GM12892 (cell line): ENCODE measurements at regions not wholly inside any gene's neighbourhood (a gene's known extent, or its start where the extent isn't known, plus 50 kb on each side); places are given as distances from the start of the nearest gene placed in this dataset.

Source experiments
- DNase-seq: peaks from one replicate; pipeline ENCODE4 v3.0.0; 2011; ENCODE audit not compliant: insufficient read length
- FAIRE-seq: peaks from 2 replicates; lab custom pipeline; 2011; peaks lifted over from hg19 to GRCh38; lab: Jason Lieb, UNC
- POLR2A ChIP-seq: IDR thresholded peaks from 2 replicates; pipeline ENCODE4 v1.6.1; 2011; ENCODE audit warnings: low read depth, low read length, control low read depth
- POLR2AphosphoS5 ChIP-seq: IDR thresholded peaks from 2 replicates; pipeline ENCODE4 v1.6.1; 2011; ENCODE audit warnings: low read depth, low read length, control low read depth
- TAF1 ChIP-seq: IDR thresholded peaks from 2 replicates; pipeline ENCODE4 v1.6.1; 2011; ENCODE audit warnings: low read depth, mild to moderate bottlenecking, control low read depth, low read length, borderline replicate concordance

DNA sequence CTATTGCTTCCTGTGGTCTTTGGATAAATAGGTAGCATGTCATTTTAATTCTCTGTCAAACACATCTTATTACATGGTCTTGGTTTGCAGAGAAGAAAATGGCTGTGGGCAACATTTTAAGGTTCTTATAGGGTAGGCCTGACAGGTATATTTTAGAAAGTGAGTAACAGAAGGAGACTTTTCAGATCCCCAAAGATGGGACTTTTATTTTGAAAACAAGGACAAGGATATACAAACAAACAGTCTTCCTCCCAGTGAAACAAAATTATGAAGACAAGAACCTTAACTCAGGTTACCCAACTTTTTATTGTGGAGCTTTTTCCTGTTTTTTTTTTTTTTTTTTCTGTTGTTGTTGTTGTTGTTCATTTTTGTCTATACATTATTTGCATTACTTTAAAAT lies 916.2 kb downstream of the NTRK3 start:
- TF ChIP-seq POLR2A, result no peak
- TF ChIP-seq TAF1, result no peak
- TF ChIP-seq POLR2AphosphoS5, result no peak
- DNase-seq (no peak), FAIRE-seq (no peak)

DNA sequence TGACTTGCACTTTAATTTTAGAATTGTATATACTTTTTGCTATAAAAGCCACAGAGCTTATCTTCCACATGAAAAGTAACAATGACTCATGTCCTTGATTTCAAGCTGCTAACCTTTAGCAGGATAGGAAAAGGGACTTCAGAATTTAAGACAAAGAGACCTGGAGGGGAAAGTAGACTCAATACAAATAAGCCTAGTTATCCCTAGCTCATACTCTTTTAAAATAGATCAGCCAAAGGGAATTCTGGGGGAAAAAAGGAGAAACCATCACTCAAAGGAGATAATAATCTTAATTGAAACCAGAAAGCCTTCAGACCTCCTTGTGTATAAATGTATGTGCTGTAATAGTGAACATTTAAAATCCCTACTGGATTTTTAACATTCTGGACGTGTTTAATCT lies 930.3 kb downstream of the NTRK3 start:
- FAIRE-seq (no peak), DNase-seq (no peak)
- TF ChIP-seq POLR2AphosphoS5 (no peak), TAF1 (no peak), POLR2A (no peak)

DNA sequence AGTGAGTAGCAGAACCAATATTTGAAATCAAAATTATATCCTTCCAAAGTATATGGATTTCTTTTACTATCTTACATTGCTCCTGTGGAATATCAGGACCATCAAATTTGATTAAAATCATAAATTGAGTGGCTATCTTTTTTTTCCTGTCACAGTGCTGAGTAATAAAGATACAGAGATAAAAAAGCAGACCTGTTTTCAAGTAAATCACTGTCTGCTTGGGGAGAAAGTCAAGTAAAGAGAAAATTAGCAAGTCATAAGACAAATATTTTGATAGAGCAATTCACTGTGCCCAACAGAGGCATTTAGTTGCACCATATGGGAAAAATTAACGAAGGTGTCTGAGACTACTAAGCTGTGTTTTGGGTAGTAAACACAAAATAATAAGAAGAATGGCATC lies 933.7 kb downstream of the NTRK3 start:
- no peak for FAIRE-seq
- DNase-seq, result no peak

DNA sequence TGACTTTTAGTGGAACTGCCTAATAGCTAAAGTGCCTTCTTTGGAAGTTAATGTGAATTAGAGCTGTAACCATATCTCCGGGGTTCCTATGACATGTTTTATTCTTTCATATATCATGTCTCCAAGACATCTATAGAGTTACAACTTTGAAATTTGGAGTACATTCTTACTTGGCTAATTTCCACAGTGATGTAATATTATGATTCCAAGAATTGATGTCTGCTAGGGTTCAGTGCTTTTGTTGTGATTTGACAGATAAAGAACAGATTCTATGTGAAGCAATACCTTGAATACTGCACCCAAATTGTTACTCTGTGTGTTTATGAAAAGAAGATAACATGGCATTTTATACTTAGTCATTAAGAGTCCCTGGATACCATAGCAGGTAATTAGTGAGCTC lies 934.3 kb downstream of the NTRK3 start:
- FAIRE-seq (no peak), DNase-seq (no peak)
- TF ChIP-seq TAF1 (no peak), POLR2A (no peak), POLR2AphosphoS5 (no peak)

More for the DNA sequence above, 933.7 kb downstream of the NTRK3 start:
- no peak for TF ChIP-seq TAF1

DNA sequence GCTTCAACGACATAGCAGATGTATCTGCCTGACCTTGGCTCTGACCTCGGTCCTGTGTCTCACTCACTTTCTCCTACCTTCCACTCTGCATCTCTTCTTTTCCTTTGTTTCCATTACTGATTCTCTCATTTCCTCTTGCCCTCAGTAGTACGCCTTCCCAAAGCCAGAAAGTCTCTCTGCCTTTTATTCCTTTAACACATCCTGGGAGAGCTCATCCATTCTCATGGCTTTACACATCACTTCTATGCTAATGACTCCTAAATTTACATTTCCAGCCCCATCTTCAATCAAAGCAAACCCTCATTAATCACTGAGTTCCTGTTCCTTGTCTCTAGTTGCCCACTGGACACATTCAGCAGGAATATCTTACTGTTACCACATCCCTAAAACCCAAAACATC lies 938.6 kb downstream of the NTRK3 start:
- no peak for FAIRE-seq
- TF ChIP-seq TAF1, result no peak
- no peak for TF ChIP-seq POLR2A
- no peak for TF ChIP-seq POLR2AphosphoS5
- DNase-seq, result no peak

DNA sequence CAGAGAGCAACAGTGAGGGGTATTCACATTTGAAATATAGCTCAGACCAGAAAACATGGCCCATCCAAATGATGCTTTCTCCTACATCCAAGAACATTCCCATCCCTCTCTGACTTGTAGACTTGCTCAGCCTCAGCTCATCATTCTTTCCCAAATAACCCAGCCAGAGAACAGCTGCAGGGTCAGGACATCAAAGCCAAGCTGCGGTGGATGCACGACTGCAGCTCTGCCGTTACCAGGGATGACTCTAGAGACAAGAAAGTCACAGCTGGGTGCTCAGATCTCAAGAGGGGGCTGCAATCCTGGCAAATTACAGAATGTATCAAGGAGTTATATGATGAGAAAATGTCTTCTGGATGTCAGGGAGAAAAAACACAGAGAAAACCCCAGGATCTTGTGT lies 944.3 kb downstream of the NTRK3 start:
- FAIRE-seq (no peak), DNase-seq (no peak)
- TF ChIP-seq POLR2AphosphoS5 (no peak), POLR2A (no peak), TAF1 (no peak)

DNA sequence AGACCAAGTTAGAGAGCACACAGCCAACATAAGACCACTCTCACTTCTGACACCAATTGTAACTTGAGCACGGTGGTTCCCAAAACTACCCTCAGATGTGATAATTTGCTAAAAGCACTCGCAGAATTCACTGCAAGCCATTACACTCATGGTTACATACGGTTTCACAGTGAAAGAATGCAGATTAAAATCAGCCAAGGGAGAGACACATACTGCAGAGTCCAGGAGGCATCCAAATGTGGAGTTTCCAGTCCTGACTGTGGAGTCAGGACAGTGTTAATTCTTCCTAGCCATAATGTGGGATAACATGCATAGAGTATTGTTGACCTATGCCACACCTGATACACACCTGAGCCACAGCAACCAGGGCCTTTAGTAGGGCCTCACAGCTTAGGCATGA lies 956.4 kb downstream of the NTRK3 start:
- FAIRE-seq (no peak), DNase-seq (no peak)
- no peak for TF ChIP-seq POLR2AphosphoS5
- no peak for TF ChIP-seq TAF1
- TF ChIP-seq POLR2A, result no peak

DNA sequence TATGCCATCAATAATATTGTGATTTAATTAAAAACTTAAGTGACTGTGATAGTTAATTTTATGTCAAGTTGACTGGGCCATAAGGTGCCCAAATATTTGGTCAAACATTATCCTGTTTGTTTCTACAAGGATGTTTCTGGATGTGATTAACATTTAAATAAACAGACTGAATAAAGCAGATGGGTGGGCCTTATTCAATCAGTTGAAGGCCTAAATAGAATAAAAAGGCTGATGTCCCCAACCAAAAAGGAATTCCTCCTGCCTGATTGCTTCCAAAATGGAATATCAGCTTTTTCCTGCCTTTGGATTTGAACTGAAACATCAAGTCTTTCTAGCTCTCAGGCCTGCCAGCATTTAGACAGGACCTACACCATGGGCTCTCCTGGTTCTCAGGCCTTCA lies 961.7 kb downstream of the NTRK3 start:
- FAIRE-seq (no peak), DNase-seq (no peak)
- no peak for TF ChIP-seq POLR2AphosphoS5
- TF ChIP-seq TAF1, result no peak
- TF ChIP-seq POLR2A, result no peak

DNA sequence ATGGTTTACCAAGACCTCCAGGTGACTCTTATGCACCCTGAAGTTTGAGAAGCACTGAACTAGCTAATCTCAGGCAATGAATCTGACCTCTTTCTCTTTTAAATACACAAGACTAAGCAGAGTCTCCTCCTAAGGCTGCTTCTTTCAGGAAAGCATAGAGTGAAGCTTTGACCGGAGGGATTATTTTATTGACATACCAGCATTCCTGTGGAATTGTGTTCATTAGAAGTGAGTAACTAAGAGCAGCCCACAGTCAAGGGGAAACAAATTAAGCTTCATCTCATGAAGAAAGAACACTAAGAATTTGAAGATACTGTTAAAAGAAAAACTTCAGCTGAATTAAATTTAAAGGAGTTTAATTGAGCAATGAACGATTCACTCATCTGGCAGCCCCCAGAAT lies 963.5 kb downstream of the NTRK3 start:
- DNase-seq (no peak), FAIRE-seq (no peak)
- TF ChIP-seq POLR2AphosphoS5 (no peak), POLR2A (no peak), TAF1 (no peak)

DNA sequence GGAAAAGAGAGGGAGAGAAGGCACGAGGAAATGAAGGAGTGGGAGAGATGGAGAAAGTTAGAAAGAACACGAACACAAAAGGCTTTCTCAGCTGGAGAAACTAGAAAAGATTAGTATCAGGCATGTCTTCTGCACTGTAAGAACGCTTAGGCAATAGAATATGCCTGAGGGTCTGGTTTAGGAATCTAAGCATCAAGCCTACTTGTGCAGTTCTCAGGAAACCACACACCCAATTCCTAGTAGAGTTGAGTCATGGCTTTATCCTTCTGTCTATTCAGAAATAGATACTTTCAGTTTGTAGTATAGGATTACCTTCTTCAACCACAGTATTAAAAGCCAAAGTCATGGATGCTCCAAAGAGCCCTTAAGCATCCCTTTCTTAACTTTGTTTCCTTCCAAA lies 969.4 kb downstream of the NTRK3 start:
- FAIRE-seq (no peak), DNase-seq (no peak)
- TF ChIP-seq POLR2AphosphoS5, result no peak

DNA sequence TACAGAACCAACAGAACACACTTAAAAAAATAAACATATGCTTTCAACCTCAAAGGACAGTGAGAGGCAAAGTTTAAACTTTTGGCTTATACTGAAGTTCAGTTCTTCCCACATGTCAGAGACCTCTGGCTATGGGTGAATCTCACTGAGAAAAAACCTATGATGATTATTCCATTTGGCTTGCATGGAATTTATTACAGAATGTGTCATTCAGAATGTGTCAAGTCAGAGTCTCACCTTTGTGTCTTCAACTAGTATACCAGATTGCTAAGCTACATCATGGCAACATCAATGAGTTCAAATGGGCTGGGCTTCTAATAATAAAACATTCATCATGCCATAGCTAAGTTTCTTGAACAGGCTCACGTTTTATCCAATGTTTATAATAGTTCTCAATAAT lies 987.0 kb downstream of the NTRK3 start:
- DNase-seq (no peak), FAIRE-seq (no peak)
- TF ChIP-seq POLR2A (no peak), TAF1 (no peak), POLR2AphosphoS5 (no peak)

DNA sequence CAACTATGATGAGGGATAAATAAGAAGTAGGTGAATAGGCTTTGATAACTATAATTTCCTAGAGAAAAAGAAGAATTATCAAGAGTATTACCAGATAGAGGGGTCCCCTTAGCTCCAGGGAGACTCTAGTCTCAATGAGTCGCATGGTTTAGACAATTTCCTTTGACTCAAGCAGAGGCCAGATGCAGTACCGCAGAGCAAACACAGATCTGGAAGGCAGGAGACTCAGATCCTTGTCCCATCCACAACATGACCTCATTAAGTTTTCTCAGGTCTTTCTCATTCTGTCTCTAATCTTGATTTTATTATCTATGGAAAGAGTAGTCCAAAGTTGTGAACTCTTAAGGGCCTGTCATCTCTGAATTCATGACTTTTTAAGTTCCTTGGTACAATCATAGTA lies 987.9 kb downstream of the NTRK3 start:
- TF ChIP-seq POLR2AphosphoS5 (no peak), POLR2A (no peak), TAF1 (no peak)
- no peak for FAIRE-seq
- DNase-seq, result no peak

DNA sequence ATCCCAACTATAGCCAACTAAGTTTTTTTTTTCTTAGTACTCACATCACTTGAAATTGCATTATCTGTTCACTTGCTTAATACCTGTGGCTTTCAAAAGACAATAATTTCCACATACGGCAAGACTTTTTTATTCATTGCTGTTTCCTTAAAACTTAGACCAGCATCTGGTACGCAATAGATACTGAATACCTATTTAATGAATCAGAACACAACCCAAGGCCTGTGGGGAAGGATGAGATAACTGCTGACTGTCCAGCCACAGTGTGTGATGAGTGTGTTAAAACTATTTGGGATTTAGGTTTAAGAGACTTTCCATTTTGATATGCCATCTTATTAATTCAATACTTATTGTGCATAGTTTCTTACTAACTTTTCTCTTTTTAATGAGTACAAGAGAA lies 988.7 kb downstream of the NTRK3 start:
- FAIRE-seq (no peak), DNase-seq (no peak)
- no peak for TF ChIP-seq POLR2A
- TF ChIP-seq POLR2AphosphoS5, result no peak
- TF ChIP-seq TAF1, result no peak

DNA sequence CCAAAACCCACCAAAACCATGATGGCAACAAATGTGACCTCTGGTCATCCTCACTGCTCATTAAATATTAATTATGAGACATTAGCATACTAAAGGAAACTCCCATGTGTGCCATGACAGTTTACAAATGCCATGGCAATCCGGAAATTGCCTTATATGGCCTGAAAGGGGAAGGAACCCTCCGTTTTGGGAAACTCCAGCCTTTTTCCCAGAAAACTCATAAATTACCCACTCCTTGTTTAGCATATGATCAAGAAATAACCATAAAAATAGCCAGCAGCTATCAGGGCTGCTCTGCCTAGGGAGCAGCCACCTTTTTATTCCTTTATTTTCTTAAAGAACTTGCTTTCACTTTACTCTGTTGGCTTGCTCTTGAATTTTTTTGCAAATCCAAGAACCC lies 992.7 kb downstream of the NTRK3 start:
- no peak for TF ChIP-seq TAF1
- no peak for TF ChIP-seq POLR2AphosphoS5
- TF ChIP-seq POLR2A, result no peak
- FAIRE-seq (no peak), DNase-seq (no peak)

DNA sequence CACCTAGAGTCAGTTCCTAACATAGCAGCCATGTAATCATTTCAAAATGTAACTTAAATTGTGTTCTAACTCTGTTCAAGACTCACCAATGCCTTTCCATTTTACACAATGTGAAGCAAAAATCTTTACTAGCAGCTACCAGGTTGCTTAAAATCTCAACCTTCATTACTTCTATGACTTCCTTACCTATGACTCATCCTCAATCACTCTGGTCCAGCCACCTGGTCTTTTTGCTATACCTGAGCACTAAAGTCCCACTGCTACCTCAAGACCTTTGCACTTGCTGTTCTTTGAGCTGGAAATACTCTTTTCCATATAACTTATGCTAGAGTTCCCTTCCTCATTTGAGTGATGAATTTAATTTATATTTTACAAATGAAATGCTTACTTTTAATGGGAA lies 993.2 kb downstream of the NTRK3 start:
- FAIRE-seq (no peak), DNase-seq (no peak)
- TF ChIP-seq POLR2AphosphoS5 (no peak), POLR2A (no peak), TAF1 (no peak)
